ENCODE measurements at regions not wholly inside any gene's neighbourhood (a gene's known extent, or its start where the extent isn't known, plus 50 kb on each side); places are given as distances from the start of the nearest gene placed in this dataset.

- no peak for TF ChIP-seq CTCF (IDR thresholded peaks at IDR 0.05; ENCODE audit: extremely low read depth in 1 of 2, insufficient read depth in 1 of 2, low read depth in 1 of 2, low read length in 2 of 2)
- TF ChIP-seq JUN (IDR thresholded peaks at IDR 0.05; ENCODE audit: borderline replicate concordance, insufficient read depth, insufficient read length, low read depth), result no peak
- no peak for TF ChIP-seq POLR2A (IDR thresholded peaks at IDR 0.05; ENCODE audit: low read depth, low read length)
These were observed 286.9 kb downstream of the MEIS1 start for GRCh38 chr2:66721776-66722175.

All from endothelial cell of umbilical vein (primary cell).